ENCODE measurements at regions not wholly inside any gene's neighbourhood (a gene's known extent, or its start where the extent isn't known, plus 50 kb on each side); places are given as distances from the start of the nearest gene placed in this dataset.

DNA sequence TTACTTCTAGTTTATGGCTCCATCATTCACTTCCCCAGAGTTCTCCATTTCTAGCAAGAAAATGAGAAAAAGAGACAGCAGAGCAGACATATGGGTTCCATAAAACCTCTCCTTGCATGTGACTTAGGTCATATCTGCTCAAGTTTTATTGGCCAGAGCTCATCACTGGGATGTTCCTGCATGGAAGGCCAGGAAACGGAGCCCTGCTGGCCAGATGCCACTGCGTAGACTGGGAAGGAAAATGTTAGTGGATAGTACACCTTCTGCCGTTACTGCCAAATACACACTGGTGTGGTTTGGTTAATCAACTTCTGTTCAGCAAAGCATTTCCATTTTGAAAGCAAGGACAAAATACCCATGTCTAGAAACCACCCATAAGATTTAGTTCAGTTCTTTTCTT is 220.6 kb upstream of the TSHZ2 start:
- Mint-ChIP-seq H3K4me1 (no peaks in the 10 kb centered on the region), H3K27ac (no peak overlapping the region), H3K27me3 (ENCODE audit: low read depth in 3 of 3) (peaks cover 0 to 1% (median 0%) of the 10 kb centered on the region in 3 donors), H3K4me3 (no peak overlapping the region), H3K36me3 (no peaks in the 10 kb centered on the region), H3K9me3 (peaks cover 0 to 7% (median 0%) of the 10 kb centered on the region in 7 donors)
- no peak overlapping the region for H2AFZ ChIP-seq (ENCODE audit: insufficient read depth, low read depth, low read length, poor library complexity, severe bottlenecking)
- no peaks in the 10 kb centered on the region for H4K20me1 ChIP-seq (ENCODE audit: insufficient read depth, low read length)
- H3K9me3 ChIP-seq (replicated peaks in 1 of 2; ENCODE audit: control insufficient read depth in 1 of 2, insufficient read depth in 1 of 2, low read length in 2 of 2): peaks cover 0 to 3% of the 10 kb centered on the region in 2 donors
- H3K27me3 ChIP-seq (ENCODE audit: control insufficient read depth in 2 of 2, insufficient read depth in 2 of 2, low read length in 2 of 2): no peaks in the 10 kb centered on the region
- no peak overlapping the region for H3K27ac ChIP-seq (ENCODE audit: low read depth in 1 of 2, low read length in 2 of 2)
- WGBS (ENCODE audit: insufficient coverage): 100% methylated on average over 2 of the region's 3 CpGs
- no peak overlapping the region for H3K4me3 ChIP-seq (replicated peaks in 1 of 3; ENCODE audit: low read depth in 2 of 3, low read length in 3 of 3)
- DNase-seq: no peak
- no peak overlapping the region for H3K9ac ChIP-seq (ENCODE audit: insufficient read depth, low read length, poor library complexity, severe bottlenecking)
- H3K4me1 ChIP-seq (ENCODE audit: control insufficient read depth in 1 of 2, insufficient read depth in 2 of 2, low read length in 2 of 2): no peaks in the 10 kb centered on the region
- no peaks in the 10 kb centered on the region for H3K36me3 ChIP-seq (replicated peaks in 1 of 2; ENCODE audit: control insufficient read depth in 1 of 2, insufficient read depth in 2 of 2, low read length in 2 of 2)
- intact Hi-C loops (cut with micrococcal nuclease): no loop called here
- H3K4me2 ChIP-seq (replicated peaks; ENCODE audit: extremely low read depth, low read length, poor library complexity, severe bottlenecking): no peak overlapping the region
- TF ChIP-seq, protein P1, sequence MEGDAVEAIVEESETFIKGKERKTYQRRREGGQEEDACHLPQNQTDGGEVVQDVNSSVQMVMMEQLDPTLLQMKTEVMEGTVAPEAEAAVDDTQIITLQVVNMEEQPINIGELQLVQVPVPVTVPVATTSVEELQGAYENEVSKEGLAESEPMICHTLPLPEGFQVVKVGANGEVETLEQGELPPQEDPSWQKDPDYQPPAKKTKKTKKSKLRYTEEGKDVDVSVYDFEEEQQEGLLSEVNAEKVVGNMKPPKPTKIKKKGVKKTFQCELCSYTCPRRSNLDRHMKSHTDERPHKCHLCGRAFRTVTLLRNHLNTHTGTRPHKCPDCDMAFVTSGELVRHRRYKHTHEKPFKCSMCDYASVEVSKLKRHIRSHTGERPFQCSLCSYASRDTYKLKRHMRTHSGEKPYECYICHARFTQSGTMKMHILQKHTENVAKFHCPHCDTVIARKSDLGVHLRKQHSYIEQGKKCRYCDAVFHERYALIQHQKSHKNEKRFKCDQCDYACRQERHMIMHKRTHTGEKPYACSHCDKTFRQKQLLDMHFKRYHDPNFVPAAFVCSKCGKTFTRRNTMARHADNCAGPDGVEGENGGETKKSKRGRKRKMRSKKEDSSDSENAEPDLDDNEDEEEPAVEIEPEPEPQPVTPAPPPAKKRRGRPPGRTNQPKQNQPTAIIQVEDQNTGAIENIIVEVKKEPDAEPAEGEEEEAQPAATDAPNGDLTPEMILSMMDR (IDR thresholded peaks at IDR 0.05): no peak
- no peaks in the 10 kb centered on the region for H3K79me2 ChIP-seq (ENCODE audit: insufficient read depth, low read length)

DNA sequence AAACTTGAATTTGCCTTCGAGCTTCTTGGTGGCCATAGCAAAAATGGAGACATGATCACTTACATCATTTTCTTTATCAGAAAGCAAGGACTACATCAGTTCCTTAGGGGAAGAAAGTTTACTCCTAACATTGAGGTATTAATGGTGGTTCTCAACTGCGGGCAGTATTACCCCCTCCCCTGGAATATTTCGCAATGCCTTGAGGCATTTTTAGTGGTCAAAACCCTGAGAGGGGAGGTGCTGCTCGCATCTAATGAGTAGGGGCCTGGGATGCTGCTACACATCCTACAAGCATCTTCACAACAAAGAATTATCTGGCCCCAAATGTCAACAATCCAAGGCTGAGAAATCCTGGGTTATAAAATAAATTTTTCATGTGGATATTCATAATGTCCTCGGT is 222.2 kb upstream of the TSHZ2 start:
- H3K9me3 Mint-ChIP-seq: peaks cover 0 to 7% (median 1%) of the 10 kb centered on the region in 7 donors
- no CpG with 5 or more reads among the region's 5 CpGs for WGBS (ENCODE audit: insufficient coverage)

More for the DNA sequence above, 222.2 kb upstream of the TSHZ2 start:
- Histone ChIP-seq H3K4me1 (ENCODE audit: control insufficient read depth in 1 of 2, insufficient read depth in 2 of 2, low read length in 2 of 2) (no peaks in the 10 kb centered on the region), H3K27ac (ENCODE audit: low read depth in 1 of 2, low read length in 2 of 2) (no peak overlapping the region), H3K9ac (ENCODE audit: insufficient read depth, low read length, poor library complexity, severe bottlenecking) (no peak overlapping the region), H3K79me2 (ENCODE audit: insufficient read depth, low read length) (no peaks in the 10 kb centered on the region), H4K20me1 (ENCODE audit: insufficient read depth, low read length) (no peaks in the 10 kb centered on the region), H3K9me3 (replicated peaks in 1 of 2; ENCODE audit: control insufficient read depth in 1 of 2, insufficient read depth in 1 of 2, low read length in 2 of 2) (peaks cover 0 to 3% of the 10 kb centered on the region in 2 donors), H3K27me3 (ENCODE audit: control insufficient read depth in 2 of 2, insufficient read depth in 2 of 2, low read length in 2 of 2) (no peaks in the 10 kb centered on the region), H2AFZ (ENCODE audit: insufficient read depth, low read depth, low read length, poor library complexity, severe bottlenecking) (no peak overlapping the region), H3K4me3 (replicated peaks in 1 of 3; ENCODE audit: low read depth in 2 of 3, low read length in 3 of 3) (no peak overlapping the region), H3K4me2 (replicated peaks; ENCODE audit: extremely low read depth, low read length, poor library complexity, severe bottlenecking) (no peak overlapping the region), H3K36me3 (replicated peaks in 1 of 2; ENCODE audit: control insufficient read depth in 1 of 2, insufficient read depth in 2 of 2, low read length in 2 of 2) (no peaks in the 10 kb centered on the region)
- H3K27me3 Mint-ChIP-seq (ENCODE audit: low read depth in 3 of 3): peaks cover 0 to 3% (median 0%) of the 10 kb centered on the region in 3 donors
- H3K36me3 Mint-ChIP-seq: no peaks in the 10 kb centered on the region
- intact Hi-C loops (cut with micrococcal nuclease): no loop called here
- TF ChIP-seq, protein P1 (IDR thresholded peaks at IDR 0.05): no peak
- DNase-seq: no peak
- H3K27ac Mint-ChIP-seq: no peak overlapping the region
- no peak overlapping the region for H3K4me3 Mint-ChIP-seq
- H3K4me1 Mint-ChIP-seq: no peaks in the 10 kb centered on the region

Measured in CD14-positive monocyte (primary cell).